Astrocyte of the cerebellum (primary cell): ENCODE measurements at regions not wholly inside any gene's neighbourhood (a gene's known extent, or its start where the extent isn't known, plus 50 kb on each side); places are given as distances from the start of the nearest gene placed in this dataset.

Source experiments
- DNase-seq: peaks from one replicate; pipeline ENCODE4 v3.0.0-alpha.2; 2011; ENCODE audit warnings: low read depth
- H3K4me3 ChIP-seq: 2 replicates; pipeline ENCODE4 v1.5.1; 2011; ENCODE audit warnings: mild to moderate bottlenecking, low read depth, low read length, moderate library complexity
- in situ Hi-C: cut with HindIII; loops from 2 replicates; pipeline ENCODE4 v1.10.0; 2017; ENCODE audit warnings: low sequenced_read_pairs
- TF ChIP-seq, protein P1 (sequence below): IDR thresholded peaks from 2 replicates; pipeline ENCODE4 v1.5.1; 2012; ENCODE audit warnings: low read length, low read depth, moderate library complexity, mild to moderate bottlenecking; ENCODE audit errors: missing control alignments

DNA sequence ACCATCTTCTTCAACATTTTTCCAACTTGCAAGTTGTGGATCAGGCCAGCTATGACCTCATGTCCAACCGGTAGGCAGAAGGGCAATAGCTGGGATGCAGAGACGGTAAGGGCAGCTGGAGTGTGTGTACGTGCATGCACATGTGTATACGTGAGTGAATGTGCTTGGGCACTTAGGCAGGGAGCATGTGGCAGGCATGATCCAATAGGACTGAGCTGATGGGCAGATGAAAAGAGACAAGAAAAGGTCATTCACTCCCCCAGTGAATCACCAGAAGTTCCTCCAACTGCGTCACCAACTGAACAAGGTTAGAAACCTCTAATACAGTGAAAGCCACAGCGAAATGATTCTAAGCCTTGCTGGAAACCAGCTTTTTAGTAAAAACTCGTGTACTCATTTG lies 176.1 kb downstream of the FGFR2 start:
- in situ Hi-C loops = no loop called here
- TF ChIP-seq, protein P1, sequence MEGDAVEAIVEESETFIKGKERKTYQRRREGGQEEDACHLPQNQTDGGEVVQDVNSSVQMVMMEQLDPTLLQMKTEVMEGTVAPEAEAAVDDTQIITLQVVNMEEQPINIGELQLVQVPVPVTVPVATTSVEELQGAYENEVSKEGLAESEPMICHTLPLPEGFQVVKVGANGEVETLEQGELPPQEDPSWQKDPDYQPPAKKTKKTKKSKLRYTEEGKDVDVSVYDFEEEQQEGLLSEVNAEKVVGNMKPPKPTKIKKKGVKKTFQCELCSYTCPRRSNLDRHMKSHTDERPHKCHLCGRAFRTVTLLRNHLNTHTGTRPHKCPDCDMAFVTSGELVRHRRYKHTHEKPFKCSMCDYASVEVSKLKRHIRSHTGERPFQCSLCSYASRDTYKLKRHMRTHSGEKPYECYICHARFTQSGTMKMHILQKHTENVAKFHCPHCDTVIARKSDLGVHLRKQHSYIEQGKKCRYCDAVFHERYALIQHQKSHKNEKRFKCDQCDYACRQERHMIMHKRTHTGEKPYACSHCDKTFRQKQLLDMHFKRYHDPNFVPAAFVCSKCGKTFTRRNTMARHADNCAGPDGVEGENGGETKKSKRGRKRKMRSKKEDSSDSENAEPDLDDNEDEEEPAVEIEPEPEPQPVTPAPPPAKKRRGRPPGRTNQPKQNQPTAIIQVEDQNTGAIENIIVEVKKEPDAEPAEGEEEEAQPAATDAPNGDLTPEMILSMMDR = no peak
- DNase-seq = no peak
- no peak overlapping the region for H3K4me3 ChIP-seq

DNA sequence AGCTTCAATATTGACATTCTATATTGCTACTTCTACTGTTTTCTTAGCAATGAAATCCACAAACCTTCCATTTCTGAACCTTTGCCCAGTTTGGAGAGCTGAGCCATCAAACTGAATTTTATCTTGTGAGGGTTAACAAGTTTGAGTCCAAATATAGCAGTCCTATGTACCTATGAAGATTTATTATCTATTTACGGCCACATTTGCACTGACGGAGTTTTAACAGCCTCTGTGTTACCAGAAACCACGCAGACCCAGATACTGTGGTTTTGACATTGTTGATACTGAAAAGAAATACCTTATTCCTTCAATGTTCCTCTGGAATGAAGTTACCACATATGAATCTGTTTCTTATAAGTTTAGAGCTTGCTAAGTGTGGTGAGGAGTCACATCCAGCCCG lies 172.6 kb downstream of the FGFR2 start:
- TF ChIP-seq, protein P1 = no peak
- DNase-seq = no peak
- in situ Hi-C loops = no loop called here
- H3K4me3 ChIP-seq = no peak overlapping the region

DNA sequence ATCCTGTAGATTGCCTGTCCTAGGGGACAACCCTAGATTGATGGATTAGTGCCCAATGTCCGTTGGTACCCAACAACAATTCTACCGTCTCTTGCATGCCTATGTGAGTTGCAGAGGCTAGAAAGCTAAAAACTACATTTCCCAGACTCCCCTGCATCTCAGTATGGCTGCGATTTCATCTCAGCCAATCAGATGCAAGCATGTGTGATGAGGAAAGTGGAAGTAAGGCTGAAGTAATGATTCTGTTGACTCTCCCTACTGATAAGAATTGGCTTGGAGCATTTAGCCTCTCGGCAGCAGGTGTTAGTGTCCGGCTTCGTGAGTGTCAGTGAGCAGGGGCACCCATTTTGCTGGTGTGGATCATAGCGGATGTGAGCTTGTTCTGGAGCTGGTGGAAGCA lies 171.9 kb downstream of the FGFR2 start:
- TF ChIP-seq, protein P1 = no peak
- in situ Hi-C loops = no loop called here
- no peak overlapping the region for H3K4me3 ChIP-seq
- no peak for DNase-seq
